ENCODE measurements at regions not wholly inside any gene's neighbourhood (a gene's known extent, or its start where the extent isn't known, plus 50 kb on each side); places are given as distances from the start of the nearest gene placed in this dataset.

DNA sequence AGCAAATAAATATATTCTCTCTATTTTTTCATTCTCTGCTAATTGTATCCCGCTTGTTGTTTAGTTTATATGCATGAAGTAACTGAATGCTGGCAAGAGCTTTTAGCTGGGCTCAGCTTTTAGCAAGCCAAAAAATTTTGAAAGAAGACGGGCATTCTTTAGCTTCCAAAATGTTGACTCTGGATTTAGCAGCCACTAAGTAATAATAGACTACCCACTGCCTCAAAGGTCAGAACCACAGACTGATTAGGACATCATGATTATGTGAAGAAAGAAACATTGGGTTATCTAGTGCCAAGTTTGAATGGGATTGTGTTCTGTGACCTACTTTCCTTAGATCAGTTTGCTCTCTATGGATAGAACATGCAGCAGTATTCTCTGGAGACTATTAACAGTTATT is 80.3 kb upstream of the DPH5 start:
- no peak for TF ChIP-seq POLR2A (IDR thresholded peaks at IDR 0.05)
- TF ChIP-seq, protein P1, sequence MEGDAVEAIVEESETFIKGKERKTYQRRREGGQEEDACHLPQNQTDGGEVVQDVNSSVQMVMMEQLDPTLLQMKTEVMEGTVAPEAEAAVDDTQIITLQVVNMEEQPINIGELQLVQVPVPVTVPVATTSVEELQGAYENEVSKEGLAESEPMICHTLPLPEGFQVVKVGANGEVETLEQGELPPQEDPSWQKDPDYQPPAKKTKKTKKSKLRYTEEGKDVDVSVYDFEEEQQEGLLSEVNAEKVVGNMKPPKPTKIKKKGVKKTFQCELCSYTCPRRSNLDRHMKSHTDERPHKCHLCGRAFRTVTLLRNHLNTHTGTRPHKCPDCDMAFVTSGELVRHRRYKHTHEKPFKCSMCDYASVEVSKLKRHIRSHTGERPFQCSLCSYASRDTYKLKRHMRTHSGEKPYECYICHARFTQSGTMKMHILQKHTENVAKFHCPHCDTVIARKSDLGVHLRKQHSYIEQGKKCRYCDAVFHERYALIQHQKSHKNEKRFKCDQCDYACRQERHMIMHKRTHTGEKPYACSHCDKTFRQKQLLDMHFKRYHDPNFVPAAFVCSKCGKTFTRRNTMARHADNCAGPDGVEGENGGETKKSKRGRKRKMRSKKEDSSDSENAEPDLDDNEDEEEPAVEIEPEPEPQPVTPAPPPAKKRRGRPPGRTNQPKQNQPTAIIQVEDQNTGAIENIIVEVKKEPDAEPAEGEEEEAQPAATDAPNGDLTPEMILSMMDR (IDR thresholded peaks at IDR 0.05 in 8 of 11, conservative IDR thresholded peaks at IDR 0.05 in 3 of 11): no peak
- no peak for TF ChIP-seq POLR2AphosphoS5 (IDR thresholded peaks at IDR 0.05)
